ENCODE measurements at regions not wholly inside any gene's neighbourhood (a gene's known extent, or its start where the extent isn't known, plus 50 kb on each side); places are given as distances from the start of the nearest gene placed in this dataset.
"Not testable (repeated sequence)": the region's sequence is repeated elsewhere in the genome, so short reads cannot be mapped to it uniquely, and the experiment has no call there.

DNA sequence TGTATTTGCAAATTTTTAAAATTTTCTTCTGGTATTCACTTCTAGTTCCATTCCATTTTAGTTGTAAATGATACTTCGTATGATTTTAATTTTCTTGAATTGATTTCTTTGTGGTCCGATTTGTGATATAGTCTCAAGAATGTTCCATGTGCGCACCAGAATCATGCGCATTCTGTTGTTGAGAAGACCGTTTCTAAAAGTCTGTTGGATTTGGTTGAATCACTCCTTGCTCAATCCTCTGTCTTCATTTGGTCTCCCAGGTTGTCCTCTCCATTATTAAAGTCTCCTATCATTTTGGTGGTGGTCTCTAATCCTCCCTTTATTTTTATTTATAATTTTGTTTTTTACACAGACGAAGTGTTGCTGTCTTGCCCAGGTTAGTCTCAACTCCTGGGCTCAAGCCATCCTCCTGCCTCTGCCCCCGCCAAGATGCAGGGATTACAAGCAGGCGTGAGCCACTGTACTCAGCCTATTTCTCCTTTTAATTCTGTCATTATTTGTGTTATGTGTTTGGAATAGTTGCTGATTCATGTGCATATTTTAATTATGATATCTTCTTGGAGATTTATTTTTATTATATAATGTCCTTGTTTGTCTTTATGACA, 1490.8 kb downstream of the FOXD4L5 start:
- H3K4me1 ChIP-seq (ENCODE audit: control insufficient read depth in 1 of 2, insufficient read depth in 2 of 2, low read length in 2 of 2); H3K79me2 ChIP-seq (ENCODE audit: insufficient read depth, low read length); H3K36me3 ChIP-seq (ENCODE audit: control insufficient read depth in 1 of 2, insufficient read depth in 2 of 2, low read length in 2 of 2); CTCF ChIA-PET; POLR2A ChIA-PET; ATAC-seq; H3K4me3 ChIP-seq (replicated peaks in 1 of 2; ENCODE audit: low read depth in 1 of 2, low read length in 2 of 2); H3K9ac ChIP-seq (ENCODE audit: low read length); H3K9me2 ChIP-seq (ENCODE audit: insufficient read depth); intact Hi-C loops (cut with micrococcal nuclease); RAD21 ChIA-PET (ENCODE audit: low non-redundant PET in 1 of 2, low total read pairs in 2 of 2, uncharacterized antibody in 2 of 2, unreplicated experiment in 2 of 2); H3K27me3 ChIP-seq (ENCODE audit: insufficient read depth, low read length); BruUV-seq (replicated peaks); H3K27ac ChIP-seq (ENCODE audit: low read depth, low read length); H3K9me3 ChIP-seq (ENCODE audit: control insufficient read depth in 1 of 2, insufficient read depth in 1 of 2, low read depth in 1 of 2, low read length in 2 of 2); H3K4me2 ChIP-seq (ENCODE audit: low read length); H4K20me1 ChIP-seq (ENCODE audit: insufficient read depth); DNase-seq (ENCODE audit: low read depth, low spot score); H2AFZ ChIP-seq (ENCODE audit: low read depth, low read length, poor library complexity, severe bottlenecking): not testable (repeated sequence)

DNA sequence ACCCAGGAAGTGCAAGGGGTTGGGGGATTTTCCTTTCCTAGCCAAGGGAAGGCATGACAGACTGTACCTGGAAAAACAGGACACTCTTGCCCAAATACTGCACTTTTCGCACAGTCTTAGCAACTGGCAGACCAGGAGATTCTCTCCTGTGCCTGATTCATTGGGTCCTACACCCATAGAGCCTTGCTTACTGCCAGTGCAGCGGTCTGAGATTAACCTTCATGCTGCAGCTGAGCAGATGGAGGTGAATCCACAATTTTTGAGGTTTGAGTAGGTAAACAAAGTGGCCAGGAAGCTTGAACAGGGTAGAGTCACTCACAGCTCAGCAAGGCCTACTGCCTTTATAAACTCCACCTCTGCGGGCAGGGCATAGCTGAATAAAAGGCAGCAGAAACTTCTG, 1497.6 kb downstream of the FOXD4L5 start:
- H4K20me1 ChIP-seq (ENCODE audit: insufficient read depth); H3K27ac ChIP-seq (ENCODE audit: low read depth, low read length); ATAC-seq; H3K27me3 ChIP-seq (ENCODE audit: insufficient read depth, low read length); H3K9ac ChIP-seq (ENCODE audit: low read length); BruUV-seq (replicated peaks); H3K36me3 ChIP-seq (ENCODE audit: control insufficient read depth in 1 of 2, insufficient read depth in 2 of 2, low read length in 2 of 2); intact Hi-C loops (cut with micrococcal nuclease); H2AFZ ChIP-seq (ENCODE audit: low read depth, low read length, poor library complexity, severe bottlenecking); H3K9me2 ChIP-seq (ENCODE audit: insufficient read depth); H3K4me3 ChIP-seq (replicated peaks in 1 of 2; ENCODE audit: low read depth in 1 of 2, low read length in 2 of 2); POLR2A ChIA-PET; H3K9me3 ChIP-seq (ENCODE audit: control insufficient read depth in 1 of 2, insufficient read depth in 1 of 2, low read depth in 1 of 2, low read length in 2 of 2); H3K4me2 ChIP-seq (ENCODE audit: low read length); H3K79me2 ChIP-seq (ENCODE audit: insufficient read depth, low read length); H3K4me1 ChIP-seq (ENCODE audit: control insufficient read depth in 1 of 2, insufficient read depth in 2 of 2, low read length in 2 of 2); DNase-seq (ENCODE audit: low read depth, low spot score); CTCF ChIA-PET; RAD21 ChIA-PET (ENCODE audit: low non-redundant PET in 1 of 2, low total read pairs in 2 of 2, uncharacterized antibody in 2 of 2, unreplicated experiment in 2 of 2): not testable (repeated sequence)

DNA sequence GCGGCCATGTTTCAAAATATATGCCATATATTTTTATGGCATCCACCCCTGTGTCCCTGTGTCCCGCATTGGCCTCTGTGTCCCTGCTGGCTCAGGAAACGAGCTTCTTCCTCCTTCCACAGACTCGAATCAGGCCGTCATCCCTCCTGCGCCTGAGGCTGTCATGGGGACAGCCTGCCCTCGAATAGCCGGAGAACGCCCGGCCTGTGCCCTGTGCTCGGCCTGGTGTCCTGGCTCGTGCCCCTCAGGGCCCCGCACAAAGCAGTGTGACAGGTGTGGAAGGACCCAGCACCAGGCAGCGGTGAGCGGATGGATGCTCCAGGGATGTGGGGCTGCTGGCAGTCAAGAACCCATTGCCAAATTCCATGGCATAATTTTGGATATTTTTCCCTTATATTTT, 1500.0 kb downstream of the FOXD4L5 start:
- H3K9ac ChIP-seq (ENCODE audit: low read length); H2AFZ ChIP-seq (ENCODE audit: low read depth, low read length, poor library complexity, severe bottlenecking); H3K27ac ChIP-seq (ENCODE audit: low read depth, low read length); H3K4me1 ChIP-seq (ENCODE audit: control insufficient read depth in 1 of 2, insufficient read depth in 2 of 2, low read length in 2 of 2); RAD21 ChIA-PET (ENCODE audit: low non-redundant PET in 1 of 2, low total read pairs in 2 of 2, uncharacterized antibody in 2 of 2, unreplicated experiment in 2 of 2); BruUV-seq (replicated peaks); POLR2A ChIA-PET; H4K20me1 ChIP-seq (ENCODE audit: insufficient read depth); DNase-seq (ENCODE audit: low read depth, low spot score); H3K27me3 ChIP-seq (ENCODE audit: insufficient read depth, low read length); CTCF ChIA-PET; H3K4me3 ChIP-seq (replicated peaks in 1 of 2; ENCODE audit: low read depth in 1 of 2, low read length in 2 of 2); H3K9me3 ChIP-seq (ENCODE audit: control insufficient read depth in 1 of 2, insufficient read depth in 1 of 2, low read depth in 1 of 2, low read length in 2 of 2); intact Hi-C loops (cut with micrococcal nuclease); H3K9me2 ChIP-seq (ENCODE audit: insufficient read depth); H3K36me3 ChIP-seq (ENCODE audit: control insufficient read depth in 1 of 2, insufficient read depth in 2 of 2, low read length in 2 of 2); H3K79me2 ChIP-seq (ENCODE audit: insufficient read depth, low read length); ATAC-seq; H3K4me2 ChIP-seq (ENCODE audit: low read length): not testable (repeated sequence)

- POLR2A ChIA-PET; H3K9me3 ChIP-seq (ENCODE audit: control insufficient read depth in 1 of 2, insufficient read depth in 1 of 2, low read depth in 1 of 2, low read length in 2 of 2); intact Hi-C loops (cut with micrococcal nuclease); H3K4me1 ChIP-seq (ENCODE audit: control insufficient read depth in 1 of 2, insufficient read depth in 2 of 2, low read length in 2 of 2); H4K20me1 ChIP-seq (ENCODE audit: insufficient read depth); CTCF ChIA-PET; H3K4me3 ChIP-seq (replicated peaks in 1 of 2; ENCODE audit: low read depth in 1 of 2, low read length in 2 of 2); BruUV-seq (replicated peaks); H3K79me2 ChIP-seq (ENCODE audit: insufficient read depth, low read length); H2AFZ ChIP-seq (ENCODE audit: low read depth, low read length, poor library complexity, severe bottlenecking); ATAC-seq; H3K9ac ChIP-seq (ENCODE audit: low read length); H3K27ac ChIP-seq (ENCODE audit: low read depth, low read length); H3K27me3 ChIP-seq (ENCODE audit: insufficient read depth, low read length); H3K36me3 ChIP-seq (ENCODE audit: control insufficient read depth in 1 of 2, insufficient read depth in 2 of 2, low read length in 2 of 2); DNase-seq (ENCODE audit: low read depth, low spot score); RAD21 ChIA-PET (ENCODE audit: low non-redundant PET in 1 of 2, low total read pairs in 2 of 2, uncharacterized antibody in 2 of 2, unreplicated experiment in 2 of 2); H3K4me2 ChIP-seq (ENCODE audit: low read length); H3K9me2 ChIP-seq (ENCODE audit: insufficient read depth): not testable (repeated sequence)
Measured at GRCh38 chr9:63784421-63784820, 1500.6 kb downstream of the FOXD4L5 start.
